T-helper 1 cell treated with Interleukin-12 subunit alpha and Interleukin-12 subunit beta and Interleukin-4 antibody, amounts not matched to agents 30 μg/mL and 1 μg/mL, for 36 hours (primary cell): ENCODE measurements at regions not wholly inside any gene's neighbourhood (a gene's known extent, or its start where the extent isn't known, plus 50 kb on each side); places are given as distances from the start of the nearest gene placed in this dataset.

Experiments used
- H3K27ac Mint-ChIP-seq: one replicate; pipeline ENCODE4 v1.8.0; 2021; ENCODE audit warnings: mild to moderate bottlenecking, mixed read lengths
- H3K27me3 Mint-ChIP-seq: one replicate; pipeline ENCODE4 v1.8.0; 2021; ENCODE audit warnings: low read depth, mixed read lengths
- H3K36me3 Mint-ChIP-seq: one replicate; pipeline ENCODE4 v1.8.0; 2021; ENCODE audit warnings: low read depth, mixed read lengths
- H3K4me1 Mint-ChIP-seq: one replicate; pipeline ENCODE4 v1.8.0; 2021; ENCODE audit warnings: low read depth, mixed read lengths
- H3K4me3 Mint-ChIP-seq: one replicate; pipeline ENCODE4 v1.8.0; 2021; ENCODE audit warnings: mild to moderate bottlenecking, moderate library complexity, mixed read lengths
- H3K9me3 Mint-ChIP-seq: one replicate; pipeline ENCODE4 v1.8.0; 2021; ENCODE audit warnings: mixed read lengths

- Mint-ChIP-seq H3K27me3 (peaks cover 69% of the 10 kb centered on the region), H3K4me1 (no peaks in the 10 kb centered on the region), H3K4me3 (no peak overlapping the region), H3K27ac (no peak overlapping the region), H3K9me3 (no peaks in the 10 kb centered on the region), H3K36me3 (no peaks in the 10 kb centered on the region)
Observed at GRCh38 chr5:1672396-1672795, 127.2 kb downstream of the MRPL36 start.

- no peaks in the 10 kb centered on the region for H3K9me3 Mint-ChIP-seq
- no peak overlapping the region for H3K27ac Mint-ChIP-seq
- H3K4me1 Mint-ChIP-seq, result no peaks in the 10 kb centered on the region
- H3K36me3 Mint-ChIP-seq, result no peaks in the 10 kb centered on the region
- H3K27me3 Mint-ChIP-seq, result peaks cover 68% of the 10 kb centered on the region
- H3K4me3 Mint-ChIP-seq, result no peak overlapping the region
Observed at GRCh38 chr5:1671351-1671750, 128.3 kb downstream of the MRPL36 start.

- Mint-ChIP-seq H3K27ac (no peak overlapping the region), H3K4me1 (no peaks in the 10 kb centered on the region), H3K27me3 (peaks cover 72% of the 10 kb centered on the region), H3K9me3 (no peaks in the 10 kb centered on the region), H3K36me3 (no peaks in the 10 kb centered on the region), H3K4me3 (no peak overlapping the region)
Observed at GRCh38 chr5:1670351-1670750, 129.3 kb downstream of the MRPL36 start.

GRCh38 chr5:1669276-1670155 is 130.1 kb downstream of the MRPL36 start:
- H3K9me3 Mint-ChIP-seq, result no peaks in the 10 kb centered on the region
- no peaks in the 10 kb centered on the region for H3K4me1 Mint-ChIP-seq
- no peak overlapping the region for H3K27ac Mint-ChIP-seq
- H3K4me3 Mint-ChIP-seq, result no peak overlapping the region
- no peaks in the 10 kb centered on the region for H3K36me3 Mint-ChIP-seq
- peaks cover 71% of the 10 kb centered on the region for H3K27me3 Mint-ChIP-seq

GRCh38 chr5:1668141-1668721 is 131.4 kb downstream of the MRPL36 start:
- Mint-ChIP-seq H3K27me3 (peaks cover 67% of the 10 kb centered on the region), H3K4me1 (no peaks in the 10 kb centered on the region), H3K27ac (no peak overlapping the region), H3K9me3 (no peaks in the 10 kb centered on the region), H3K4me3 (no peak overlapping the region), H3K36me3 (no peaks in the 10 kb centered on the region)

GRCh38 chr5:1667648-1668140 is 131.9 kb downstream of the MRPL36 start:
- H3K27me3 Mint-ChIP-seq, result peaks cover 62% of the 10 kb centered on the region

GRCh38 chr5:1666812-1667588 is 132.6 kb downstream of the MRPL36 start:
- Mint-ChIP-seq H3K4me3 (no peak overlapping the region), H3K27ac (no peak overlapping the region), H3K27me3 (peaks cover 57% of the 10 kb centered on the region), H3K4me1 (no peaks in the 10 kb centered on the region), H3K9me3 (no peaks in the 10 kb centered on the region), H3K36me3 (no peaks in the 10 kb centered on the region)

More at GRCh38 chr5:1667648-1668140, 131.9 kb downstream of the MRPL36 start:
- H3K4me1 Mint-ChIP-seq, result no peaks in the 10 kb centered on the region
- no peak overlapping the region for H3K4me3 Mint-ChIP-seq
- H3K9me3 Mint-ChIP-seq, result no peaks in the 10 kb centered on the region
- H3K27ac Mint-ChIP-seq, result no peak overlapping the region
- H3K36me3 Mint-ChIP-seq, result no peaks in the 10 kb centered on the region

- peaks cover 51% of the 10 kb centered on the region for H3K27me3 Mint-ChIP-seq
- no peaks in the 10 kb centered on the region for H3K36me3 Mint-ChIP-seq
- H3K4me1 Mint-ChIP-seq, result no peaks in the 10 kb centered on the region
- no peaks in the 10 kb centered on the region for H3K9me3 Mint-ChIP-seq
- H3K27ac Mint-ChIP-seq, result no peak overlapping the region
- no peak overlapping the region for H3K4me3 Mint-ChIP-seq
Observed at GRCh38 chr5:1666221-1666620, 133.4 kb downstream of the MRPL36 start.

- H3K36me3 Mint-ChIP-seq, result no peaks in the 10 kb centered on the region
- H3K27ac Mint-ChIP-seq, result no peak overlapping the region
- no peaks in the 10 kb centered on the region for H3K4me1 Mint-ChIP-seq
- no peak overlapping the region for H3K4me3 Mint-ChIP-seq
- H3K9me3 Mint-ChIP-seq, result no peaks in the 10 kb centered on the region
- H3K27me3 Mint-ChIP-seq, result peaks cover 46% of the 10 kb centered on the region
Observed at GRCh38 chr5:1665803-1666202, 133.8 kb downstream of the MRPL36 start.

GRCh38 chr5:1665231-1665630 is 134.4 kb downstream of the MRPL36 start:
- no peaks in the 10 kb centered on the region for H3K9me3 Mint-ChIP-seq
- no peak overlapping the region for H3K4me3 Mint-ChIP-seq
- no peaks in the 10 kb centered on the region for H3K4me1 Mint-ChIP-seq
- no peak overlapping the region for H3K27ac Mint-ChIP-seq
- peaks cover 42% of the 10 kb centered on the region for H3K27me3 Mint-ChIP-seq
- H3K36me3 Mint-ChIP-seq, result no peaks in the 10 kb centered on the region

- H3K27me3 Mint-ChIP-seq, result peaks cover 32% of the 10 kb centered on the region
- no peak overlapping the region for H3K4me3 Mint-ChIP-seq
- no peak overlapping the region for H3K27ac Mint-ChIP-seq
- no peaks in the 10 kb centered on the region for H3K4me1 Mint-ChIP-seq
- no peaks in the 10 kb centered on the region for H3K9me3 Mint-ChIP-seq
- H3K36me3 Mint-ChIP-seq, result no peaks in the 10 kb centered on the region
Observed at GRCh38 chr5:1663186-1663585, 136.5 kb downstream of the MRPL36 start.

- Mint-ChIP-seq H3K4me1 (no peaks in the 10 kb centered on the region), H3K9me3 (no peaks in the 10 kb centered on the region), H3K36me3 (no peaks in the 10 kb centered on the region), H3K27ac (no peak overlapping the region), H3K4me3 (no peak overlapping the region), H3K27me3 (peaks cover 28% of the 10 kb centered on the region)
Observed at GRCh38 chr5:1662559-1663085, 137.0 kb downstream of the MRPL36 start.

- Mint-ChIP-seq H3K36me3 (no peaks in the 10 kb centered on the region), H3K27me3 (peaks cover 32% of the 10 kb centered on the region)
Observed at GRCh38 chr5:1661831-1662558, 137.6 kb downstream of the MRPL36 start.

GRCh38 chr5:1661311-1661710 is 137.6 kb upstream of the LPCAT1 start:
- H3K27ac Mint-ChIP-seq, result no peak overlapping the region
- H3K4me1 Mint-ChIP-seq, result no peaks in the 10 kb centered on the region
- H3K27me3 Mint-ChIP-seq, result peaks cover 26% of the 10 kb centered on the region
- H3K4me3 Mint-ChIP-seq, result no peak overlapping the region
- H3K9me3 Mint-ChIP-seq, result no peaks in the 10 kb centered on the region
- no peaks in the 10 kb centered on the region for H3K36me3 Mint-ChIP-seq

More at GRCh38 chr5:1661831-1662558, 137.6 kb downstream of the MRPL36 start:
- Mint-ChIP-seq H3K4me1 (no peaks in the 10 kb centered on the region), H3K9me3 (no peaks in the 10 kb centered on the region), H3K4me3 (no peak overlapping the region), H3K27ac (no peak overlapping the region)
